HG02981 (cell line): ENCODE measurements at regions not wholly inside any gene's neighbourhood (a gene's known extent, or its start where the extent isn't known, plus 50 kb on each side); places are given as distances from the start of the nearest gene placed in this dataset.
"Not testable (repeated sequence)": the region's sequence is repeated elsewhere in the genome, so short reads cannot be mapped to it uniquely, and the experiment has no call there.

Experiments
- ATAC-seq: cut with Tn5 transposase; IDR thresholded peaks from one replicate; pipeline ENCODE4 v1.9.1; 2021; ENCODE audit warnings: mild to moderate bottlenecking, moderate library complexity; ENCODE audit not compliant: unreplicated experiment

DNA sequence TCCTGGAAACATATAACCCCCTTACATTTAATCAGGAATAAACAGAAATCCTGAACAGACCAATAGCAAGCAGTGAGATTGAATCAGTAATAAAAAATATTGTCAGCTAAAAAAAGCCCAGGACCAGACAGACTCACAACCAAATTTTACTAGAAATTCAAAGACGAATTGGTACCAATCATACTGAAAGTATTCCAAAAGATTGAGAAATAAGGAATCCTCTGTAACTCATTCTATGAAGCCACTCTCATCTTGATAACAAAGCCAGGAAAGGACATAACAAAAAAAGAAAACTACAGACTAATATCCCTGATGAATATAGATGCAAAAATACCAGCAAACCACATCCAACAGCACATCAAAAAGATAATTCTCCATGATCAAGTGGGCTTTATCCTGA lies 714.0 kb downstream of the SEMA5A start:
- ATAC-seq, result no peak

DNA sequence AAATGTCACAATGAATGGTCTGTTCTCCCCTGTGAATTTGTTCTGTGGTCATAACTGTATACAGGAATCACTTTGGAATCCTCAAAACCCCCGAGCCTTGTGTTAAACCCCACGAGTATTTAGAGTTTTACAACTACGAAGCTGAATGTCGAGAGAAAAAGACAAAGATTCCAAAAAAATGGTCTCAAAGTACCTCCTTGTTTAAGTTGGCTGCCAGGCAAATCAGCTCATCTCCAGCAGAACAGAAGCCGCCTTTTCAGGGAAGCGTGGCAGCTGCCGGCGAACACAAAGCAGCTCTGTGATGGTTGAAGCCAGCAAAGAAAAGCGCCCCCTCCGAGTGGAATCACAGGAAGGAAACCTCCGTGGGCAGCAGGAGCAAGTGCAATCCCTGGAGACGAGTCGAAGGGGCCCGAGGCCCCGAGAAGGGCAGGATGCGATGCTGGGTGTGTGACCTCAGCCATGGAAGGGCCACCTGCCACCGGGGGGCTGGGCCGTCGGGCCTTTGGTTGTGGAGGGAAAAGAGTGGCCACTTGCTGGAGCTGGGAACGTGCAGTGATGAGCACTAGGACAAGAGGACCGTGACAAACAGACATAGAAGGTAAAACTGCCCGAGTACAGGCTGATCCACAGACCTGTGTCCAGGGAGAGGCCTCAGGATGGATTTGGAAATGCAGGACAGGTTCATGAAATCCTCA lies 706.4 kb downstream of the SEMA5A start:
- ATAC-seq, result no peak

- no peak for ATAC-seq
These were observed 705.6 kb downstream of the SEMA5A start for GRCh38 chr5:8840237-8840636.

DNA sequence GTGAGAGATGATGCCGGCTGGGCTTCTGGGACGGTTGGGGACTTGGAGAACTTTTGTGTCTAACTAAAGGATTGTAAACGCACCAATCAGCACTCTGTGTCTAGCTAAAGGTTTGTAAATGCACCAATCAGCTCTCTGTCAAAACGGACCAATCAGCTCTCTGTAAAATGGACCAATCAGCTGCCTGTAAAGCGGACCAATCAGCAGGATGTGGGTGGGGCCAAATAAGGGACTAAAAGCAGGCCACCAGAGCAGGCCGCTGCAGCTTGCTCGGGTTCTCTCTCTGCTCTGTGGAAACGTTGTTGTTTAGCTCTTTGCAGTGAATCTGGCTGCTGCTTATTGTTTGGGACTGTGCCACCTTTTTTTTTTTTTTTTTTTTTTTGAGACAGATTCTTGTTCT lies 705.1 kb downstream of the SEMA5A start:
- not testable (repeated sequence) for ATAC-seq

GRCh38 chr5:8842971-8843551 lies 702.8 kb downstream of the SEMA5A start:
- ATAC-seq, result no peak

- ATAC-seq, result no peak
These were observed 702.1 kb downstream of the SEMA5A start for GRCh38 chr5:8843771-8844170.

GRCh38 chr5:8844206-8844605 lies 701.7 kb downstream of the SEMA5A start:
- no peak for ATAC-seq

GRCh38 chr5:8844847-8845246 lies 701.0 kb downstream of the SEMA5A start:
- no peak for ATAC-seq

DNA sequence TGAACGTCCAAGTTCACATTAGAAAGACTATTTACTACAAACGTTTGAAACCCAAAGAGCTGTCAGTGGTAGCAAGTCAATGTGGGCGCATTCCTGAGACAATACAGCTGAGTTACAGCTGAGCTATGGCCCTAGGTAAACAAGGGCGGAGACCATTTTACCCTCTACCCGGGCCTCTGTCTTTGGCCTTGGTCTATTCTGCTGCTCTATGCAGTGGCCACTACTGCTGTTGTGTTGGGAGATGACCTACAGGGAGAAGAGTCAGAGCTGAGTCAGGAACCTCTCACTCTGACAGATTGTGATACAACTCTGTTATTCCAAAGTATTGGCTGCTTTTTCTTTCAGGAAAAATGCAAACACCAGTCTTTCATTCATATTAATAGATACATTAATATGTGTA lies 700.6 kb downstream of the SEMA5A start:
- ATAC-seq, result no peak

DNA sequence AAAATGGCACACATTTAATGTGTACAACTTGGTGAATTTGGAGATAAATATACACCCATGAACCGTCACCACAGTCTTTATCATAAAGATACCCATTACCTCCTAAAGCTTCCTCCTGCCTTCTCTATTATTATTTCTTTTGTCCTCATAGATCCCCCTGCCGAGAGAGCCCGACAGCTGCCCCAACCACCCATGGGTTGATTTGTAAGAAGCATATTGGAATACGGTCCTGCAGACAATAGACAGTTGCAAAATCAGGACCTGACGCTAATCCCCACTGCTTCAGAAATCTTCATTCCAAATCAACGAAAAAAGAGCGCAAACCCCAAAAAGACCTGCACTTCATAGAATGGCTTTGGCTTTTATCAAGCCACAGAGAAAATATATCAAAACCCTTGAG lies 697.5 kb downstream of the SEMA5A start:
- ATAC-seq, result no peak

DNA sequence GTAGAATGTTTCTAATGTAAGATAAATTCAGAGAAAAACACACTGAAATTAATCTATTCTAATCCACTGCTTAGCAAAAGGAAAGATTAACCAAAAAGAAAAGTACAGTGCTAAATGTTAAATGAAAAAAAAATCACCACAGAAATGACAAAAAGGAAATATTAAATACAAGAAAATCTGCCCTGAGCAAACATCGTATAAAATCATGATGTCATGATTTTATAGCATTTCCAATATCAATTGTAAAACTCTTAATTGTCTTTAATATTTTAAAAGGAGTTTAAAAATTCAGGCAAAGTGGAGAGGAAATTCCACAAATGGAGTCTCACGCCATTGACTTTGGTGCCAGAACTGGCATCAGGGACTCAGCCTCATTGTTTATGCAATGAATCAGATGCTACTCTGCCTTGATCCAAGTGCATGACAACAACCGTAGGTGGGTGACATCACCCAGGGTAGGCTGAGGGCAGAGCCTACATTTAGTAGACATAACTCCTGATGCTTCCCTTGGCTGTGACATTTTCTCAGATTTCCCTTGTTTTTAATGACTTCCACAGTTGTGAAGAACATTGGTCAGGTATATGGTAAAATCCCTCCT lies 696.8 kb downstream of the SEMA5A start:
- ATAC-seq, result no peak

GRCh38 chr5:8851101-8851500 lies 694.8 kb downstream of the SEMA5A start:
- no peak for ATAC-seq

GRCh38 chr5:8857051-8857450 lies 688.8 kb downstream of the SEMA5A start:
- no peak for ATAC-seq

- no peak for ATAC-seq
These were observed 684.1 kb downstream of the SEMA5A start for GRCh38 chr5:8861764-8862163.

DNA sequence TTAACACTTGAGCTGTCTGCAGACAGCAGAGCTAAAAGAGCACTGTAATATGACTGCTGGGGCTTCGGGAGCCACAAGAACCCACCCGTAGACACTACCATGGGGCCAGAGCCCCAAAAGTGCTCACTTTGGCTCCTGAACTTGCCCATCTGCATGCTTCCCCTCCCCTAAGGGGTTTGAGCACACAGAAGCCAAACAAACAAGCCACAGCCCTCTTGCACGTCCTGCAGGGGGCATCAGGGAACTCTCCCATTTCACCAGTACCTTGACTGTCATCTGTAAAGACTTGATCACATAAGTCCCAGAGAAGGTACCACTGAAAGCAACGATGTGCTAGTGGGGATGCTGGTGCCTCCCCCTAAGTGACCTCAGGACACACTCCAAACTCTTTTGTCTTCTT lies 681.8 kb downstream of the SEMA5A start:
- ATAC-seq, result no peak

DNA sequence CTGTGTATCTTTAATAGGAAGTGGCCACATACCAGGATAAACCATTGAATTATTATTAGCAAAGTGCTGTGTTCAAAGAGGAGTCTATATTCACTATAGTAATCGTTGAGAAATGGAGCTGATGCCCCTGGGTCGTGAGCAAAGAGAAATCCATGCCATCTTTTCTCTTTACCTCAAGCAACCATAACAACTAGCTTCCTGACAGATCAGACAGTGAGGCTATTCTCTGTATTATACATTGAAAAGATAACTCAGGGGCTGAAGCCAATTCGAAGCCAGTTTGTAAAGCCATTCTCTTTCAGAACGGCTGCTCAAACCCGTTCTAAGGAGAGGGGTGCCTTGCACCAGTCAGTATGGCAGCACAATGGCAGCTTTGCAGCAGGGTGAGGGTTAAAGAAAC lies 680.6 kb downstream of the SEMA5A start:
- ATAC-seq, result no peak

- no peak for ATAC-seq
These were observed 680.0 kb downstream of the SEMA5A start for GRCh38 chr5:8865686-8866374.

DNA sequence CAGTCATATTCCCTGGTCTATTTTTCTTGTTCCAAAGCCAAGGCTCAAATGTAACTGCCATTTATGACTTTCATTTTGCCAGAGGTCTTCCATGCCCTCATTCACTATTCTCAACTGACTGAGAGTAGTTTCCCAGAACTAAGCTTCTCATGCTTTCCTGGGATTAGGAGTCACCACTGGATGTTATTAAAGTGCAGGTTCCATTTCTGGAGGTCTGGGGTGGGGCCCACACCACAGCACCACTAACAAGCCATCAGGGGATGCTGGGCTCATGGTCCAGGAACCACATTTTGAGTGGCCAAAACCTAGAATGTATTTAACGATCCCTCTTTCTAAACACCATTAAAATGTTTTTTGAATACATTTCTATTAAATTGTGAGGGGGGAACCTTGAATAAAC lies 677.6 kb downstream of the SEMA5A start:
- ATAC-seq, result no peak

DNA sequence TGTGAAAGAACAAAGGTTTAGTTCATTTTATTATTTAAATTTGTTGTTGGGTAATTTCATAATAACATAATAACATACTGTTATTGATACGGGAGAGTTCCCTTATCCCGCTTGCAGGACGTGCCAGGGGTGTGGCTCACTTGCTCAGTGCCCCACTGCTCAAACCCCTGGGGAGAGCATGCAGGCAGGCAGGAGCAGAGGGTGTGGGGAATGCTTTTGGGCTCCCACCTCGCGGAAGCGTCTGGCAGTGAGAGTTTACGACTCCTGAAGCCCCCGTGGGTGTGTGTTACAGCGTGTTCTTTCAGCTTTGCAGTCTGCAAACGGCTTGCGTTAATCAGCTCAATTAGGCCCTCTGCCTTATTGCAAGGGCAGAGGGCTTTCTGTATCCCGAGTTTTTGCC lies 675.9 kb downstream of the SEMA5A start:
- no peak for ATAC-seq

GRCh38 chr5:8870349-8870958 lies 675.4 kb downstream of the SEMA5A start:
- no peak for ATAC-seq

GRCh38 chr5:8870959-8871355 lies 674.9 kb downstream of the SEMA5A start:
- no peak for ATAC-seq

GRCh38 chr5:8871446-8871845 lies 674.4 kb downstream of the SEMA5A start:
- no peak for ATAC-seq
